Astrocyte of the spinal cord (primary cell): ENCODE measurements at regions not wholly inside any gene's neighbourhood (a gene's known extent, or its start where the extent isn't known, plus 50 kb on each side); places are given as distances from the start of the nearest gene placed in this dataset.

Source experiments
- DNase-seq: peaks from one replicate; pipeline ENCODE4 v3.0.0; 2011; ENCODE audit warnings: low read depth, low spot score
- H3K4me3 ChIP-seq: 2 replicates; pipeline ENCODE4 v1.5.1; 2011; ENCODE audit warnings: low read depth, mild to moderate bottlenecking, low read length, moderate library complexity
- in situ Hi-C: cut with HindIII; loops from 2 replicates; pipeline ENCODE4 v1.10.0; 2017; ENCODE audit warnings: low sequenced_read_pairs
- TF ChIP-seq, protein P1 (sequence below): IDR thresholded peaks from 2 replicates; pipeline ENCODE4 v1.5.1; 2012; ENCODE audit warnings: low read depth, mild to moderate bottlenecking, low read length, inconsistent platforms

DNA sequence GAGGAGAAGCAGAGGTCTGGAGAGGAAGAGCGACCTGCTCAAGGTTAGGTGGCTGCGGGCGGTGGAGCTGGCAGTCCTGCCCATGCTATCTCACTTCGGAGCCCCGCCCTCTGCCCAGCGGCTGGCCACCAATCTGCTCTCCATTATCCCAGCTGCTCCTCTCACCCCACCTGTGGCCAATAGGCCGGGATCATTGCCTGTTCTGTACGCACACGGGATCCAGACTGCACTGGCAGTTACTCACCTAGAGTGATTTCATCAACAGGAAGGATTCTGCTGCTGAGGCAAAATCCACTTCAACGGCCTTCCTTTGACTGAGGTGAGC lies 100.6 kb downstream of the TLE3 start:
- TF ChIP-seq, protein P1, sequence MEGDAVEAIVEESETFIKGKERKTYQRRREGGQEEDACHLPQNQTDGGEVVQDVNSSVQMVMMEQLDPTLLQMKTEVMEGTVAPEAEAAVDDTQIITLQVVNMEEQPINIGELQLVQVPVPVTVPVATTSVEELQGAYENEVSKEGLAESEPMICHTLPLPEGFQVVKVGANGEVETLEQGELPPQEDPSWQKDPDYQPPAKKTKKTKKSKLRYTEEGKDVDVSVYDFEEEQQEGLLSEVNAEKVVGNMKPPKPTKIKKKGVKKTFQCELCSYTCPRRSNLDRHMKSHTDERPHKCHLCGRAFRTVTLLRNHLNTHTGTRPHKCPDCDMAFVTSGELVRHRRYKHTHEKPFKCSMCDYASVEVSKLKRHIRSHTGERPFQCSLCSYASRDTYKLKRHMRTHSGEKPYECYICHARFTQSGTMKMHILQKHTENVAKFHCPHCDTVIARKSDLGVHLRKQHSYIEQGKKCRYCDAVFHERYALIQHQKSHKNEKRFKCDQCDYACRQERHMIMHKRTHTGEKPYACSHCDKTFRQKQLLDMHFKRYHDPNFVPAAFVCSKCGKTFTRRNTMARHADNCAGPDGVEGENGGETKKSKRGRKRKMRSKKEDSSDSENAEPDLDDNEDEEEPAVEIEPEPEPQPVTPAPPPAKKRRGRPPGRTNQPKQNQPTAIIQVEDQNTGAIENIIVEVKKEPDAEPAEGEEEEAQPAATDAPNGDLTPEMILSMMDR = no peak
- no peak for DNase-seq
- in situ Hi-C loops = no loop called here
- H3K4me3 ChIP-seq = no peak overlapping the region
